ENCODE measurements at regions not wholly inside any gene's neighbourhood (a gene's known extent, or its start where the extent isn't known, plus 50 kb on each side); places are given as distances from the start of the nearest gene placed in this dataset.

- H3K79me2 ChIP-seq (ENCODE audit: insufficient read depth, low read length): no peaks in the 10 kb centered on the region
- no TSS peak for BruUV-seq (replicated peaks)
- H3K9ac ChIP-seq (ENCODE audit: low read length): no peak overlapping the region
- CTCF ChIA-PET: no interaction called here
- intact Hi-C loops (cut with micrococcal nuclease): loop anchor here (1.0 kb wide), 1 partner anchor 20 kb away; no protein-coding TSS in a partner anchor
- DNase-seq (ENCODE audit: low read depth, low spot score) (no peak), ATAC-seq (no peak)
- H3K36me3 ChIP-seq (ENCODE audit: control insufficient read depth in 1 of 2, insufficient read depth in 2 of 2, low read length in 2 of 2): no peaks in the 10 kb centered on the region
- no peaks in the 10 kb centered on the region for H4K20me1 ChIP-seq (ENCODE audit: insufficient read depth)
- H3K27me3 ChIP-seq (ENCODE audit: insufficient read depth, low read length): no peaks in the 10 kb centered on the region
- no peaks in the 10 kb centered on the region for H3K4me1 ChIP-seq (ENCODE audit: control insufficient read depth in 1 of 2, insufficient read depth in 2 of 2, low read length in 2 of 2)
- RAD21 ChIA-PET (ENCODE audit: low non-redundant PET in 1 of 2, low total read pairs in 2 of 2, uncharacterized antibody in 2 of 2, unreplicated experiment in 2 of 2): no interaction called here
- no peaks in the 10 kb centered on the region for H3K9me2 ChIP-seq (ENCODE audit: insufficient read depth)
- POLR2A ChIA-PET: no interaction called here
- no peak overlapping the region for H3K4me3 ChIP-seq (replicated peaks in 1 of 2; ENCODE audit: low read depth in 1 of 2, low read length in 2 of 2)
- H3K9me3 ChIP-seq (ENCODE audit: control insufficient read depth in 1 of 2, insufficient read depth in 1 of 2, low read depth in 1 of 2, low read length in 2 of 2): peaks cover 0 to 4% of the 10 kb centered on the region in 2 experiments; a peak in 1 of 4 replicates
- TF ChIP-seq ELF1 (IDR thresholded peaks at IDR 0.05; ENCODE audit: borderline replicate concordance, low read depth) (no peak), REST (IDR thresholded peaks at IDR 0.05; ENCODE audit: low read depth) (no peak), CEBPB (IDR thresholded peaks at IDR 0.05; ENCODE audit: low read depth) (no peak), POLR2AphosphoS5 (IDR thresholded peaks at IDR 0.05; ENCODE audit: low read depth, low read length) (no peak), SIN3A (IDR thresholded peaks at IDR 0.05; ENCODE audit: low read depth) (no peak), FOSL1 (IDR thresholded peaks at IDR 0.05; ENCODE audit: low read depth) (no peak), SP1 (IDR thresholded peaks at IDR 0.05; ENCODE audit: low read depth) (no peak), YY1 (IDR thresholded peaks at IDR 0.05; ENCODE audit: extremely low read depth, insufficient replicate concordance, low read depth, low read length) (no peak), EGR1 (IDR thresholded peaks at IDR 0.05; ENCODE audit: low read depth) (no peak), RAD21 (IDR thresholded peaks at IDR 0.05; ENCODE audit: low read depth) (no peak), EZH2phosphoT487 (IDR thresholded peaks at IDR 0.05; ENCODE audit: borderline replicate concordance) (no peak), JUND (IDR thresholded peaks at IDR 0.05) (no peak), EZH2 (IDR thresholded peaks at IDR 0.05) (no peak), CBX3 (IDR thresholded peaks at IDR 0.05; ENCODE audit: low read depth) (no peak), SRF (IDR thresholded peaks at IDR 0.05; ENCODE audit: low read depth) (no peak), ZFX (IDR thresholded peaks at IDR 0.05) (no peak), ZNF274 (IDR thresholded peaks at IDR 0.05; ENCODE audit: low read depth, low read length) (no peak)
- TF ChIP-seq, protein P1, sequence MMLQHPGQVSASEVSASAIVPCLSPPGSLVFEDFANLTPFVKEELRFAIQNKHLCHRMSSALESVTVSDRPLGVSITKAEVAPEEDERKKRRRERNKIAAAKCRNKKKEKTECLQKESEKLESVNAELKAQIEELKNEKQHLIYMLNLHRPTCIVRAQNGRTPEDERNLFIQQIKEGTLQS (IDR thresholded peaks at IDR 0.05): no peak
- TF ChIP-seq, protein P2, sequence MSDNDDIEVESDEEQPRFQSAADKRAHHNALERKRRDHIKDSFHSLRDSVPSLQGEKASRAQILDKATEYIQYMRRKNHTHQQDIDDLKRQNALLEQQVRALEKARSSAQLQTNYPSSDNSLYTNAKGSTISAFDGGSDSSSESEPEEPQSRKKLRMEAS (IDR thresholded peaks at IDR 0.05): no peak
- H3K4me2 ChIP-seq (ENCODE audit: low read length): no peak overlapping the region
- H3K27ac ChIP-seq (ENCODE audit: low read depth, low read length): no peak overlapping the region
- H2AFZ ChIP-seq (ENCODE audit: low read depth, low read length, poor library complexity, severe bottlenecking): no peak overlapping the region
Observed at GRCh38 chr13:103625194-103625593, 559.0 kb upstream of the SLC10A2 start.

Data from HCT116 (cell line).